Activated naive CD4-positive, alpha-beta T cell treated with anti-CD3 and anti-CD28 coated beads for 36 hours (primary cell): ENCODE measurements at regions not wholly inside any gene's neighbourhood (a gene's known extent, or its start where the extent isn't known, plus 50 kb on each side); places are given as distances from the start of the nearest gene placed in this dataset.
"Not testable (repeated sequence)": the region's sequence is repeated elsewhere in the genome, so short reads cannot be mapped to it uniquely, and the experiment has no call there.

ENCODE experiments used
- CTCF ChIA-PET: fragments of 350-600 bp; sonication (Branson Sonifier 250); formaldehyde crosslinking; loops from one replicate; lab custom pipeline; 2021; ENCODE audit warnings: antibody characterized with exemption; lab: Charles Lee
- DNase-seq: peaks from one replicate; pipeline ENCODE4 v3.0.0-alpha.2; 2020
- H3K27ac Mint-ChIP-seq: one replicate; pipeline ENCODE4 v1.8.0; 2021; ENCODE audit warnings: mild to moderate bottlenecking, mixed read lengths
- H3K27me3 Mint-ChIP-seq: one replicate; pipeline ENCODE4 v1.8.0; 2021; ENCODE audit warnings: low read depth, mixed read lengths
- H3K36me3 Mint-ChIP-seq: one replicate; pipeline ENCODE4 v1.8.0; 2021; ENCODE audit warnings: low read depth, mixed read lengths
- H3K4me1 Mint-ChIP-seq: one replicate; pipeline ENCODE4 v1.8.0; 2021; ENCODE audit warnings: low read depth, mixed read lengths
- H3K4me3 Mint-ChIP-seq: one replicate; pipeline ENCODE4 v1.8.0; 2021; ENCODE audit warnings: mild to moderate bottlenecking, moderate library complexity, mixed read lengths
- H3K9me3 Mint-ChIP-seq: one replicate; pipeline ENCODE4 v1.8.0; 2021; ENCODE audit warnings: mixed read lengths
- intact Hi-C: fragments of 100-400 bp; cut with micrococcal nuclease; formaldehyde crosslinking; loops from one replicate; pipeline ENCODE4 v1.15.1; 2023

GRCh38 chr13:21889651-21890050 lies 218.8 kb downstream of the FGF9 start:
- no peak for DNase-seq
- Mint-ChIP-seq H3K4me1 (peaks cover 7% of the 10 kb centered on the region), H3K27me3 (peaks cover 7% of the 10 kb centered on the region), H3K27ac (no peak overlapping the region), H3K36me3 (no peaks in the 10 kb centered on the region), H3K4me3 (no peak overlapping the region), H3K9me3 (no peaks in the 10 kb centered on the region)
- CTCF ChIA-PET = no interaction called here
- intact Hi-C loops = no loop called here

DNA sequence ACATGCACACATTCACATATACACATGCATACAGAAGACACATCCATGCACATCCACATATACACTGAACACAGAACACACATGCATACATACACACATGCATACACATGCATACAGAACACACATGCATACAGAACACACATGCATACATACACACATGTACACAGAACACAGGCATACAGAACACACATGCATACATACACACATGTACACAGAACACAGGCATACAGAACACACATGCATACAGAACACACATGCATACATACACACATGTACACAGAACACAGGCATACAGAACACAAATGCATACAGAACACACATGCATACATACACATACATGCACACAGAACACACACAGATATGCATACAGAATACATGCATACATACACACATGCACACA lies 219.3 kb downstream of the FGF9 start:
- H3K4me3 Mint-ChIP-seq, H3K27ac Mint-ChIP-seq, DNase-seq, CTCF ChIA-PET, H3K36me3 Mint-ChIP-seq, H3K27me3 Mint-ChIP-seq, intact Hi-C loops, H3K9me3 Mint-ChIP-seq, H3K4me1 Mint-ChIP-seq: not testable (repeated sequence)

- H3K4me1 Mint-ChIP-seq = no peaks in the 10 kb centered on the region
- no peak overlapping the region for H3K27ac Mint-ChIP-seq
- intact Hi-C loops = no loop called here
- H3K36me3 Mint-ChIP-seq = no peaks in the 10 kb centered on the region
- H3K4me3 Mint-ChIP-seq = no peak overlapping the region
- no peak for DNase-seq
- H3K9me3 Mint-ChIP-seq = no peaks in the 10 kb centered on the region
- CTCF ChIA-PET = no interaction called here
- H3K27me3 Mint-ChIP-seq = no peaks in the 10 kb centered on the region
Measured at GRCh38 chr13:21894091-21894490, 223.2 kb downstream of the FGF9 start.

DNA sequence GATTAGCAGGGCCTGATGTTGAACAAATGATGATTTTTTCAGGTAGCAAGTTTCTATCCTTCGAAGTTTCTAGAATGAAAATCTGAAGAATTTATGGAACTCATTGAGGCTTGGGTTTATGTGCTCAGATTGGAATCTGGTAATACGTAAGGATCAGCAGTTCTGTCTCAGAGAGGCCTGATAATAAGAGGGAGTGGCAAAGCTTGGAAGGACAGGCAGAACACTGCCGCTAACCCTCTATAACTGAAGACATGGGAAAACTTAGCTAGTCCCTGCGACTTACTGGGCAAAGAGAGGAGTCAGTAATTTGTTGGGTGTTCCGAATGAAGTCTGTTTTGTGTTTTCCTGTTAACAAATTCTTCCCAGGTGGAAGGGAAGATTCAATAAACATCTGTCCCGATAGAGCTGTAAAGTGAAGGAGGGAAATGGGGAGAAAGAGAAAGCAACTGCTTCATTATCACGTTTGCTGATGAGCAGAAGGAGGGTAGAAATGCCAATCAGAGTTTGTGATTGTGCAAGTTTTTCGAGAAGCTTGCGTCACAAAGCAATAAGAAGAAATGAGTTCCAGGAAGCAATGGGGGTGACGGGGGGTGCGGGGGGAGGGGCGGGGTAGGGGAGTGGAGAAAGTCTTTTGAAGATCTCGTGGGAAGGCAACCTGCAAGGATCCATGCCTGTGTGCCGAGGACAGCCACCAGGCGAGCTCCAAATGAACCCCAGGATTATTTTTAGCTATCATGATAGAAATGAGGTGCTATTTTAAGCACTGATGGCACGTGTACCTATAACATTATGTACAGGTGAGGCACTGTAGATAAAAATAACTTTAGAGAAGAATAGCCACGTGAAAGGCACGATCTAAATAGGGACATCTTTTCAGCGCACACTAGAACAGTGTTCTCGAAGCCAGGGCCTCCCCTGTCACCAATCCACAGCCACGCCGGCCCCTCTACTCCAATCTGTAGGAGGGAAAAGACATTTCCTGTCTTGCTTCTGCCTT lies 224.1 kb downstream of the FGF9 start:
- CTCF ChIA-PET = no interaction called here
- Mint-ChIP-seq H3K27ac (no peak overlapping the region), H3K9me3 (no peaks in the 10 kb centered on the region), H3K4me1 (no peaks in the 10 kb centered on the region), H3K36me3 (no peaks in the 10 kb centered on the region), H3K4me3 (no peak overlapping the region), H3K27me3 (no peaks in the 10 kb centered on the region)
- intact Hi-C loops = no loop called here
- no peak for DNase-seq

GRCh38 chr13:21895779-21896178 lies 224.9 kb downstream of the FGF9 start:
- no peak for DNase-seq
- Mint-ChIP-seq H3K9me3 (no peaks in the 10 kb centered on the region), H3K4me1 (no peaks in the 10 kb centered on the region), H3K36me3 (no peaks in the 10 kb centered on the region), H3K27ac (no peak overlapping the region), H3K4me3 (no peak overlapping the region), H3K27me3 (no peaks in the 10 kb centered on the region)
- CTCF ChIA-PET = no interaction called here
- intact Hi-C loops = no loop called here

DNA sequence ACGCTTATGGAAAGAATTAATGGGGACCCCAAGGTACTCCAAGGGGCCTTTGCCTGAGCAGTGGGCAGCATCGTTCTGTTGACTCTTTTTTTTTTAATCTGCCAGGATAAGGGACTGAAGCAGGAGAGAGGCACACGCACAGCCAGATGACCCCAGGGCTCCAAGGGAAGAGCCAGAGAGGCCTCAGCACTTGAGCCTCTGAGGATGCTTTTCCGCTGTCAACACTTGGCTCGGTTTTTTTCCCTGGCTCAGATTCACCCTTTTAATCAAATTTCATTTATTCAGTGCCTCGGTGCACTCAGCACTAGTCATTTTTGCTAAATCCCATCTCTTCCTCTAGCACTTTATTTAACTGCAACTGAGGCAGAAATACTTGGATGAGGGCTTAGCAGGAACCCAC lies 226.3 kb downstream of the FGF9 start:
- CTCF ChIA-PET = no interaction called here
- H3K27me3 Mint-ChIP-seq = no peaks in the 10 kb centered on the region
- no peaks in the 10 kb centered on the region for H3K36me3 Mint-ChIP-seq
- no peak overlapping the region for H3K27ac Mint-ChIP-seq
- intact Hi-C loops = no loop called here
- no peak overlapping the region for H3K4me3 Mint-ChIP-seq
- no peaks in the 10 kb centered on the region for H3K9me3 Mint-ChIP-seq
- no peak for DNase-seq
- no peaks in the 10 kb centered on the region for H3K4me1 Mint-ChIP-seq

DNA sequence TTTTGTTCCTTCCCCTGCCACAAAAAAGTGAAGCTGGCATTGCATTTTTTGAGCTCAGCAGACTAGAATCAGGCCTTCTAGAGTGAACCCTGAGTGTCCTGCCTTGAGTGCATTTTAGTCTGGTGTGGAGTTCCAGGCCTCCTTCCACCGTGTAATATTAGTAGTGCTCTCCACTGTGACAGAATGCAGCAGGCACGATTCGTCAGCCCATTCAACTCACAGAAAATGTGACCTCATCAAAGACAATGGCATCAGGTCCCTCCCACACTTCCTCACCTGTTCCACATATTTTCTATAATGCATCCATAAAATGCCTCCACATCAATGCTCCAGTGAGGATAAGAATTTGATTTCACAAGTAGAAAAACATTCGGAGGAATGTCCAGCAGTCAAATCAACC lies 227.6 kb downstream of the FGF9 start:
- H3K27me3 Mint-ChIP-seq = no peaks in the 10 kb centered on the region
- no peak overlapping the region for H3K4me3 Mint-ChIP-seq
- no peaks in the 10 kb centered on the region for H3K36me3 Mint-ChIP-seq
- no peaks in the 10 kb centered on the region for H3K9me3 Mint-ChIP-seq
- intact Hi-C loops = no loop called here
- H3K27ac Mint-ChIP-seq = no peak overlapping the region
- CTCF ChIA-PET = no interaction called here
- DNase-seq = no peak
- no peaks in the 10 kb centered on the region for H3K4me1 Mint-ChIP-seq

- no peaks in the 10 kb centered on the region for H3K4me1 Mint-ChIP-seq
- H3K4me3 Mint-ChIP-seq = no peak overlapping the region
- no peak for DNase-seq
- intact Hi-C loops = no loop called here
- CTCF ChIA-PET = no interaction called here
- H3K27me3 Mint-ChIP-seq = no peaks in the 10 kb centered on the region
- no peak overlapping the region for H3K27ac Mint-ChIP-seq
- H3K9me3 Mint-ChIP-seq = no peaks in the 10 kb centered on the region
- no peaks in the 10 kb centered on the region for H3K36me3 Mint-ChIP-seq
Measured at GRCh38 chr13:21898945-21899344, 228.1 kb downstream of the FGF9 start.

- H3K9me3 Mint-ChIP-seq = no peaks in the 10 kb centered on the region
- CTCF ChIA-PET = no interaction called here
- DNase-seq = no peak
- intact Hi-C loops = no loop called here
- H3K27me3 Mint-ChIP-seq = no peaks in the 10 kb centered on the region
- H3K27ac Mint-ChIP-seq = no peak overlapping the region
- H3K36me3 Mint-ChIP-seq = no peaks in the 10 kb centered on the region
- H3K4me1 Mint-ChIP-seq = no peaks in the 10 kb centered on the region
- H3K4me3 Mint-ChIP-seq = no peak overlapping the region
Measured at GRCh38 chr13:21901336-21901735, 230.5 kb downstream of the FGF9 start.

- no peak for DNase-seq
- CTCF ChIA-PET = no interaction called here
- no peaks in the 10 kb centered on the region for H3K36me3 Mint-ChIP-seq
- H3K4me3 Mint-ChIP-seq = no peak overlapping the region
- intact Hi-C loops = no loop called here
- no peaks in the 10 kb centered on the region for H3K4me1 Mint-ChIP-seq
- no peak overlapping the region for H3K27ac Mint-ChIP-seq
- no peaks in the 10 kb centered on the region for H3K9me3 Mint-ChIP-seq
- H3K27me3 Mint-ChIP-seq = no peaks in the 10 kb centered on the region
Measured at GRCh38 chr13:21901811-21902708, 231.2 kb downstream of the FGF9 start.

DNA sequence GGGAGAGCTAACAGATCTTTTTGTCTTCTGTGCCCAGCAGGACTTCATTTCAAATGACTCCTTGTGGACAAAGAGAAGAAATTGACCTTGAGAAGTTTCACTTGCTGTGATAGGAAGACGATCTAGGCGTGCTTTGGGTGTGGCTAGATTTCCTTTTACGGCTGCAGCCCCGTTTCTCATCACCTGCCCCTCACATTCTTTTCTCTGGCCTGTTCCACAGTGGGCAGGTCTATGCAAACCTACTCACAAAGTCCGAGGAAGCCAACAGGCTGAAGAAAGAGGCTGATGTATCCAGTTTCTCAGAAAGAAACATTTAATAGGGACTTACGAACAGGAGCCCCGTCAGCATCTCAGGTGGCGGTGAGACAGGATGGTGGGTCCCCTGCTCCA lies 231.8 kb downstream of the FGF9 start:
- CTCF ChIA-PET = interaction anchor here (1.1 kb wide), 1 partner anchor 198 kb away, joined by 3 read pairs; no protein-coding TSS in a partner anchor
- H3K27ac Mint-ChIP-seq = no peak overlapping the region
- no peak overlapping the region for H3K4me3 Mint-ChIP-seq

GRCh38 chr13:21905486-21905885 lies 234.6 kb downstream of the FGF9 start:
- Mint-ChIP-seq H3K27me3 (no peaks in the 10 kb centered on the region), H3K36me3 (no peaks in the 10 kb centered on the region), H3K4me3 (no peak overlapping the region), H3K27ac (no peak overlapping the region), H3K4me1 (no peaks in the 10 kb centered on the region), H3K9me3 (no peaks in the 10 kb centered on the region)
- DNase-seq = no peak
- CTCF ChIA-PET = no interaction called here
- intact Hi-C loops = no loop called here

More for the DNA sequence above, 231.8 kb downstream of the FGF9 start:
- H3K36me3 Mint-ChIP-seq = no peaks in the 10 kb centered on the region
- intact Hi-C loops = no loop called here
- no peaks in the 10 kb centered on the region for H3K27me3 Mint-ChIP-seq
- no peaks in the 10 kb centered on the region for H3K9me3 Mint-ChIP-seq
- H3K4me1 Mint-ChIP-seq = no peaks in the 10 kb centered on the region
- DNase-seq = no peak
